GM18858 (cell line): ENCODE measurements at regions not wholly inside any gene's neighbourhood (a gene's known extent, or its start where the extent isn't known, plus 50 kb on each side); places are given as distances from the start of the nearest gene placed in this dataset.

Experiments used
- ATAC-seq: cut with Tn5 transposase; IDR thresholded peaks from one replicate; pipeline ENCODE4 v1.9.1; 2021; ENCODE audit not compliant: unreplicated experiment

GRCh38 chr9:16092142-16093091 lies 539.6 kb downstream of the CCDC171 start:
- no peak for ATAC-seq

GRCh38 chr9:16098306-16098705 lies 545.5 kb downstream of the CCDC171 start:
- no peak for ATAC-seq

DNA sequence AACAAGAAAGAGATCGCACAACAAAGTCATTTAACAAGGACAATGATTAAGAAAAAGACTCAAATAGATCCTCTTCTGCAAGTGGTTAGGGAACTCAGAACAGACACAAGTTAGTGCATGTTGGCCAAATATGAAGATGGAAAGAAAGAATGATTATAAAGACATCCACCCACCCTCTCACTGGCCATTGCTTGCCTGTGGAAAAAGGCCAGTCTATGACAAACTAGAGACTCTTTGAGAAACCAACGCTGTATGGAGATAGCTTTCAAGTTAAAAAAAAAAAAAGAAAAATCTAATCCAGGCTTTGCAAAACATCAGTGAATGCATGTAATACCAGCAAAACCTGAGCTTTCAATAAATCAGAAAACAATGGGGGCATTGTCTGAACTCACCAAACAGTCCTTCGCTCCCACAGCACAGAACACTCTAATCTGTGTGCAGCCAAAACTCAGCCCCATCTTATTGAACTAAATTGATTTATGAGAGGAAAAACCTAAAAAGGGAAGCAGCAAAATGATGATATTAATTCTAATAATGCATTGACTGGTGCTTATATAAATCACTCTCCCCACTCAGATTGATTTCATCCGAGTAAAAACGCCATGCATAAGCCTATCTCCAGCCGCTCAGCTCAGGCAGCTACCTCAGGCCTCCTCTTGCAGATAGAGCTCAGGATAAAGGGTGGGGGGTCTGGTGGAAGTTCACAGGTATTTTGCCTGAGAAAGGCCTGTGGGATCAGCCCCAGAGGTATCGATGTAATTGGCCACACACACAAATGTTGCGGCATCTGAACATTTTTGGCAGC lies 547.1 kb downstream of the CCDC171 start:
- no peak for ATAC-seq

- no peak for ATAC-seq
Observed at GRCh38 chr9:16100537-16101091, 547.8 kb downstream of the CCDC171 start.

- ATAC-seq, result no peak
Observed at GRCh38 chr9:16102154-16102553, 549.3 kb downstream of the CCDC171 start.

DNA sequence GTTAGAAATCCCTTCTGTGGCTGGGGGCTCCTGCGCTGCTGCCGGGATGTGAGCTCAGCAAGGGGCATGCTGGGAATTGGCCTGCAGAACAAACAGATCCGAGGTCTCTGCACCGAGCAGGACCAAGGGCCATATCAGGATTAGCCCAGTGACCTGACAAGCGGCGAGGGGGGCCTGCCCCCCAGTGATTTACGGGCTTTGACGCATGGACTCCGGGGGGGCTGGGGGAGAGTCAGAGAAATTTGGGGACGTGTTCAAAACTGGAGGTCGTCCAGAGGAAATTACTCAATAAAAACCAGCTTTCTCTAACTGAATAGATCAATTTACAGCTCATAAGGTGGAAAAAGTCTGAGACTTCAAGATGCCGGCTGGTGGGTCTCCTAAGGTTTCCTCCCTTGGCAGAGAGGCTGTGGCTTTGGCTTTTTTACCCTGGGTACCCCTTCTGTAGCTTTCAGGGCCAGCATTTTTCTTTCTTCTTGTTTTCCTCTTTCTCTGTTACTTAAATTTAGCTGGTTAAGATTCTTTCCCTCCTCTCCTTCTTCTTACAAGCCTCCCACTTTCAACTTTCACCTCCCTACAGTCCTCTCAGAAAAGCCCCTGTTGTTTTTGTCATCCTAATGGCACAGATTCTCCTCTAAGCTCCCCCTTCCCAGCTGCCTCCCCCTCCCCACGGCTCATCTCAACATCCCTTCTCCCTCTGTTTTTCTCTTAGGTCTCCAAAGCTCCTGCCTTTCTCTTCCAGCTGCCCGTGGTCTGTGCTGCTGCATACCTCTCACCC lies 551.0 kb downstream of the CCDC171 start:
- ATAC-seq, result no peak

DNA sequence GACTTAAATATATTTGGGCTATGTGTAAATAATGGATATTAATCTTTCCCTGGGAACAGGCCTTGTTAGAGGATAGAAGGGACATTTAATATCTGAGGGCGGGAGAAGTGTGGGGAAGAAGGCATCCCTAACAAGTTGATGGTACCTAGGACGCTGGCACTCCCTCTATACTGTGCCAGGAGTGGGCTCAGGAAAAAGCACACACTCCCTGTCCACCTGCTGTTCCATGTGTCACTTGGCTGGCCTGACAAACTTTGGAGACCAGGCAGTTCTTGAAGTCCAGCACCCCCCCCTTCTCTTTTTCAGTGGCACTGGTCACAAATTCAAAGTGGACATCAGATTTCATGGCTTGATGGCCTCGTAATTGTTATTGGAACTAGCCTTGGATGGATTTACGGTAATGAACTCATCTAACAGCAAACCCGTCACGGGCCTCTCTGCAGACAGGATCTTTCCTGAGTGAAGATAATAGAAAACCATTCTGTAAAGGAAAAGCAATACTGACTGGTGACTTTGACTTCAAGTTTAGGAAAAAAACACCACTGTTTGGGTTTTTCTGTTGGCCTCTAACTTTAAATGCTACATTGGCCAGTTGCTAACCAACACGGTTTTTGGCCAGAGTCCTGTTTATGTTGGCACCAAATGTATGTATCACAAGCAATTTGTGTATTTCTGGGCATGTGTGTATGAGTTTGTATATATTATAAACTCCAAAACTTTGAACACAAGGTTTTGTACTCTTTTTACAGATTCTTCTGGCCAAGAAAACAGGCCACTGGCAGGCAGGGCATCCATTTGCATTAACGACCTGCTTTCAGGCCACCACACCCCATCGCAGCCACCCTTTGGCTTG lies 552.6 kb downstream of the CCDC171 start:
- ATAC-seq, result no peak

GRCh38 chr9:16106021-16106571 lies 553.3 kb downstream of the CCDC171 start:
- ATAC-seq, result no peak

DNA sequence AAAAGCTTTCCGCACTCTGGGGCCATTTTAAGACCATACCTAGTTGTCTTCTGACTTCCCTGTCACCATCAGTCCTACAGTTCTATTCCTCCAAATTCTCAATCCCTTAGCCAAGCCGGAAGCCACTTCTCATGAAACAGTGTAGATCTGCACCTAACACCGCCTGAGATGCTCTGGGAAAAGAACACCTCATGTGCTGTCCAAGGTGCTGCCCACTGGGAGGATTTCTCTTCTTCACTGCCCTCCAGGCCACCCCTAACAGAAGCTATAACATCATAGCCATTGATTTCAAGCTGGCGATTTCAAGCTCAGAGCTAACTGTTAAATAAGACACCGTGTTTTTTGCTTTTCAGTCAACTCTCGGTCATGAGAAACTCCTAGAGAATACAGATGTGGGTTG lies 559.3 kb downstream of the CCDC171 start:
- ATAC-seq, result no peak

- no peak for ATAC-seq
Observed at GRCh38 chr9:16115994-16116393, 563.2 kb downstream of the CCDC171 start.

DNA sequence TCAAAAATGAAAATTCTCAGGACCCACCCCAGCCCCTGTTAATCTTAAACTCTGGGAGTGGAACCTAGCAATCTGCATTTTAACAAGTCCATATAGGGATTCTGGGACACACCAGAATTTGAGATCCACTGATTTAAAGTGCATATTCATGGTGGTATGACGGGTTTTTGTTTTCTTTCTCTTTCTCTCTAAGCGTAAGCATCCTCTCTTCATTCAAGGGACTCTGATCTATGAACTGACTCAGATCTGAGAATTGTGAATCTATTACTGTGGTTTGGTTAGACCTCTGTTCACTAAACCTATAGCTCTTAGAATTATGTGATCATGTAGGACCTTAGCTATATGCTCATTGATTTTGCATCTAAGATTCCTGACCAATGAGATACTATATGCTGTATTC lies 565.2 kb downstream of the CCDC171 start:
- ATAC-seq, result no peak

DNA sequence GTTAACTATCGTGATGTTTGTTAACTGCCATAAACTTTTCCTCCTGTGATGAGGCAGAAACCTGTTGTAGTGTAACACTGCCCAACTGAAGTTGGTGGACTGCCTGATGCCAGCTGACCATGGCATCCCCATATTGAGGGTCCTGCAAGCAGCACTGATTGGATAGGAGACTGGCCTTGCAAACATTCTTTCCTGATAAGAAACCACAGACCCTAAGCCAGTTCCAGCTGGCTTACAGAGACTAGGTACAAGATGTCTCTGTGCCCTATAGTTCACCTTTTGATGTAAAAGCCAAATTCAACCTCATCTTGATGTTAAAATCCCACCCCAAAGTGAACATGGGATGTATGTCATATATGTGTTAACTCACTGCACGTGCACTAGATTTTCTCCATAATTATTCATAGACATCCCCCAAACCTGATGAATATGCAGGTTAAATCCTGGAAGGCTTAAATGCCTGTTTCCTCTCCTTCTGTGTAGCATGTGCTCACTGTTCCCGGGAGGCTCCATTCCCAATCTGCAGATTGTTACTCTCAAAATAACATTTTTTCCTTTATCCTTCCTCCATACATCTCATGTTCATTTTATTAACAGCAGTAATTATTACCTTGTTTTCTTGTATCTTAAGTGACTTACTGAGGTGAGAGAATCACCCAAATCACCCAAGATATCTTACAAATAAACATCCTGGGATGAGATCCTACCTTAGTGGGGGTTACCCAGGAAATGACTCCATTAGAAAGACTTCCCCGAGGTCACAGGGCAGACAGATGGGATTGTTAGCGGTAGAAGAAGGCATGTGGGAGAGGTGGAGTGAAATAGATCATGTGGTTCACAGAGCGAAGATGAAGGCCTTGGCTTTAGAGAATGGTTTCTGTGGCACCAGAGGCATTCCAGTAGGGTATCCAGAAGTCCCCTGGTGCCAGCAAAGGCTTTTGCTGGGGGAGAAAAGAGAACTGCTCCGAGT lies 566.7 kb downstream of the CCDC171 start:
- ATAC-seq, result no peak

DNA sequence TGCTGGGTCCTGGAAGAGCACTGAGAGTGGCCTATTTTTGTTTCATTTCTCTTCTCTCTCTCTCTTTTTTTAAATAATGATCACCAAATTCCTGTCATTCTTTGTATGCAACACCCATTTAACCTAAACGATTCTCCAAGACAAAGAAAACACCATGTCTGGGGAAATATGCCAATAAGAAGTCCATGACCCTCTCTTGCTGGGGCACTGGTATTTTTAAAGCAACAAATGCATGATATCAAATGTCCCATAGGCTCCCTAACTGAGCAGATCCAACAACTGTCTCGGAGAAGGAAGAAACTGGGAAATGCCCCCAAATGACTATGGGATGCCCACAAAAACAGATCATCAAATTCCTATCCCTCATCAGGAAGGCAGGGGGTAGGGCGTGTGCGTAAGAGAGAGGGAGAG lies 567.4 kb downstream of the CCDC171 start:
- no peak for ATAC-seq

GRCh38 chr9:16120727-16121126 lies 567.9 kb downstream of the CCDC171 start:
- no peak for ATAC-seq

DNA sequence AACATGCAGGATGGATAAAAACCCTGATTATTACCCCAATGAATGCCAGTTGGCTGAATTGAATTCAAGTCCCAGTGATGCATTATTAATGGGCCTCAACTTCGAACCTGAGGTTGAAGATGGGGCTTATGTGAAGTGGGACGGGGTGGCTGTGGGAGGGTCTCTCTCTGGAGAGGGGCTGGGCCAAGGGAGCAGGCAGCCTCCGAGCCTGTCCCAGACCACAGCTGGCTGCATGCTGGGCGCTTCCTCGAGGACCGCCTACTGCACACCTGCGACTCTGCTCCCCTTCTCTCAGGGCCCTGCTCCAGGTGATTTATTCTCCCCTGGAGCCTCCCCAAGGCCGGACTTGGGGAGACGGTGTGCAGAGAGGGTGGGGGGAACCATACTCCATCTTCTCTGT lies 568.3 kb downstream of the CCDC171 start:
- no peak for ATAC-seq

GRCh38 chr9:16121601-16122286 lies 568.9 kb downstream of the CCDC171 start:
- ATAC-seq, result no peak

DNA sequence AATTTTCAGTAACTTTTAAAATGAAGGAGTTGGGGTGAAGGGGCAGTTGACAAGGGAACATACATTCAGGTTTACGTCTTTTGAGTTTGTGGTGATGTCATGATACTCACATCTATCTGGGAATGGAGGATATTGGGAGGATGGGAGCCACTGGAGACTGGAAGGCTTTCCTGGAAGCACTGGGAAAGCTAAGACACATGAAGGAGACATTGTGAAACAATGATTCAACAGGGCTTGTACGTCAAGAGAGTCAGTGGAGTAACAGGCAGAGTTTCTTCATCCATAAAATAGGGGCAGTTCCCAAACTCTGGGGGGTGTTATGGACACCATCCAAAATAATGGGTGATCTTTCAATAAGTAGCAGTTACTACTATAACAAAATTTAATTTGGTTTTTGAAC lies 572.8 kb downstream of the CCDC171 start:
- ATAC-seq, result no peak

DNA sequence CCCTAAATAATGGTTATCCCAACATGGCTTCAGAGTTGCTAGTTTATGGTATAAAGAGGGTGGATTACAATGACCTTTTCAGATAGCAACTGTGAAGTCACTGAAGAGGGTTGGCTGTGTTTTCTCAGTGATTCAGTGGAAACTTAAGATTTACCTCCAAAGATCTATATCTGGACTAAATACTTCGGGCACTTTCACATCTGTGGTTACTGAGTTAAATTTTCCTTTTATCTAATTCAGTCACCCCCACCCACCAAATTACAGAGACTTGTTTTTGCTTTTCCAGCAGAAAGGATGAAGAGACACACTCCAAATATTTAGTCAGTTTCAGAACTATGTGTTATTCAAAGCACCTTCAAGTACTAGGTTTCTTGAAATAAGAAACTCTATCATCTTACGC lies 573.2 kb downstream of the CCDC171 start:
- ATAC-seq, result no peak
